NCI-H2196 (cell line): ENCODE measurements at regions not wholly inside any gene's neighbourhood (a gene's known extent, or its start where the extent isn't known, plus 50 kb on each side); places are given as distances from the start of the nearest gene placed in this dataset.

Source experiments
- DNase-seq: peaks from one replicate; lab custom pipeline; 2025; ENCODE audit not compliant: unreplicated experiment; lab: John Stamatoyannopoulos, UW

DNA sequence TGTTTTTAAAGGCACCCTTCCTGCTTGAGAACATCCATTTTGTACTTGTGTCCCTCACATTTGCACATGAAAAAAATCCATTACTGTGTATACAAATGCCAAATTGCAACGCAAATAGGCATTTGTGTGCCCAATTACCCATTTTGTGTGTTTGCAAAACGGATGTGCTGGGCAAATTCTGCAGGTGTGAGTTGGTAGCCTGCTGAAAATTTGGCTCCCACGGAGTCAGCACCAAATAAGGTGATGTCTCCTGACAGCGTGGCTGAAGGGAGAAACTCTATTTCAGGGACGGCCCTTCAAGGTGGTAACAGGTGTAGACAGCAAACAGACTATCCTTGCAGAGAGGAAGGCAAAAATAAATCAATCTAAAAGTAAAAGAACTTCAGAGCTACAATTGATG is 661.1 kb downstream of the BCL11A start:
- DNase-seq: no peak

DNA sequence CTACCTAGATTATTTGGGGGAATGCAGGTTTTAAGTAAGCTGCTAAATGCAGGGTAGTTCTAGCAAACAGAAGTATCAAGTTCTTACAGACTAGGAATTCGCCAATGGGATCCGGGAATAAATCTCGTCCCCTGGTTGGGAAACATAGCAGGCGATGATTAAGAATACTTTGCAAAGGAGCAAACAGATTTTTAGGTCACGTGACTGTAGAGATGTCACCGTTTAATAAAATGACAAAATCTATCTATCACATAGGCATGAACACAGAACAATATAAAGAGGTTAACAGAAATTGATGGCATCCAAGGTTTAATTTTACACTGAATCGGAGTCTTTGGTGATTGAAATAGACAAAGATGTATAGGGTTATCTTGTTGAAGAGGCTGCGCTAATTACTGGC is 664.1 kb downstream of the BCL11A start:
- DNase-seq: no peak

DNA sequence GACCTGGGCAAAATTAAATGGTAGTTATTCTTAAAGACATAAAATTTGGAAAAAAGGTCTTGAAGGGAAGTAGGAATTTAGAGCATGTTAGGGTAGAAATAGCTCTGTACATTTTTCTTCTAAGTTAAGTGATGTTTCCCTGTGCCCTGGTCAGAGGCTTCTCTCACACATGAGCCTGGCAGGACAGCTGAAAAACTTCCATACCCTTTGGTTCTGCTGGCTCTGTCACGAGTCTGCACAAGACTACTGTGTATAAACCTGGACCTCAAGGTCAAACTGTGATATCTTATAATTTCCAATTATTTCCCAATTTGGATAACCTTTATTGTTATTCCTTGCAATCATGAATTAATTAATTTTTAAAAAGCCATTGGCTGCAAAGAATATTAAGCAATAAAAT is 664.7 kb downstream of the BCL11A start:
- DNase-seq: no peak

DNA sequence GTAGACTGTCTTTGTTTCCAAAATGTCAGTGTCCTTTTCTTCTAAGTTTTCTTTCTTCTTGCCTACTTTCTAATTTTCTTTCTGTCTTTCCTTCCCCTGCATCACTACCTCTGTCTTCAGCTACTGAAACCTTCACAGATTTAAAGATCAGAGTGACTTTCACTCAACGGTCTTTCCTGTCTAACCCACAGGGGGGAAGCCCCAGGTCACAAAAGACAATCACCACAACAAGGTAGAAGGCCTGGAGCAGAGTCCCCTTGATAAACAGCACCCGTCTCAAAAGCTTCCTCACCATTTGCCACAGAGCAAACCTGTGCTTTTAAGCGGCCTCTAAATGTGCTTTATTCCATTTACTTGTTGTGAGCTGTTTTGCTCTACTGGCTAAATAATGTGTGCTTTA is 665.4 kb downstream of the BCL11A start:
- no peak for DNase-seq

DNA sequence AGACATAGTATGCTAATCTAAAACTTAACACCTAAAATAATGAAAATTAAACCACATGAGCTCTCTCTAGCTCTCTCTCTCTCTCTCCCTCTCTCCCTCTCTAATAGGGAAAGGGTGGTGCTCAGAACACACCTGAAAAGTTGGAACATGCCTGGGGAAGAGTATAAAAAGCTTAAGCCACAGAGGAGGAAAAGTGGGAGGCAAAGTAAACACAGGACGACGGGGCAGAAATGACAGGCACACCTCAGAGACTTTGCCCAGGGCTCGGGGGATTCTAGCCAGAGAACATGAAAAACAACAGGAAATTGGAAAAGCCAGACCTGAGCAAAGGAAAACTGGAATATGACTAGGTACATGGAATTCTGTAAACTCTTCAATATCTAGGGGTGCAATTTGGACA is 666.1 kb downstream of the BCL11A start:
- no peak for DNase-seq

DNA sequence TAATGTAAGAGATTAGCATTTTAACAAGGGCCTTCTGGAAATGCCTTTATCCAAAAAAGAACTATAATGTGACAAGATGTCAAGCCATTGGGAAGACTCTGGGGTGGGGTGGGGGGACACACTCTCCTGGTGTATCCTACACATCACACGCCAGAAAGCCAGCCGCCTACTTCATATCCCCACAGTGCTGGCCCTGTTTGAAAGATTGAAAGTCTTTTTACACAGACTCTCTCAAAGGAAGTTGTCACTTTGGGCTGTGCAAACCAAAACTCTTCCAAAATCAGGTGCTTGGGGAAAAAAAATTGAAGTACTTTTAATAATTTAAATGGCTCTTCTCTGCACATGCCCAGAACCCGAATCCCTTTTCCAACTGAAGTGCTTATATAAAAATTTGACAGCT is 666.7 kb downstream of the BCL11A start:
- no peak for DNase-seq

DNA sequence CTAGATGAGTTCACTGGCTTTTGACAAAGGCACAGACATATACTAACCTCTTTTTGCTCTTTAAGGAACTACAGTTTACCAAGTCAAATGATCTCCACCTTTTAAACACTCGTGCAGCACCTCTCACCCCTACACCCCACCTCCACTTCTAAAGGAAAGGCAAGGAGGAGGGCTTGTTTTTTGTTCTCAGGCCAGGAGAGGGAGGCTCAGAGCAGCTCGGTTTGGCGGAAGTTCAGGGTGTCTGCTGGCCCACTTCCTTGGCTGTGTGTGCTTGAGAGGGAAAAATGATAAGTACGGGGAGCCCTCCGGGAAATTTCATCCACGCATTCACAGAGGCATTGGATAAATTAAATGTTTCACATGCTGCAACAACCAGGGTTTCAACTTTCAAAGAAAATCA is 667.9 kb downstream of the BCL11A start:
- DNase-seq: no peak

DNA sequence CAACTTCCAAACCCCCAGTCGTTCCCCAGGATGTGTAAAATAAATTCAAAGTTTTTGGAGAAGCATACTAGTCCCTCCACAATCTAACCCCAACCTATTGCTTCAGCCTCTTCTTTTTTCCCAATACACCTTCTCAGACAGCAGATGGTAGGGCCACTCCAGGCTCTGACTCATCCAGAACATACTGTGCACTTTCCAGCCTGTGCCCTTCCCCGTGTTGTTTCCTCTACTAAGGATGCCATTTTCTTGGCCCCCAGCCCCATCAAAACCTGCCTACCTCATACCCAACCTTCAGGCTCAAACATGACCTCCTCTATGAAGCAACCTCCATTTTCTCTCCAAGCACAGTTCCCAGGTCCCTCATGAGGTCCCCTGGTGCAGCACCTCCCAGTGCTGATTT is 669.3 kb downstream of the BCL11A start:
- no peak for DNase-seq

DNA sequence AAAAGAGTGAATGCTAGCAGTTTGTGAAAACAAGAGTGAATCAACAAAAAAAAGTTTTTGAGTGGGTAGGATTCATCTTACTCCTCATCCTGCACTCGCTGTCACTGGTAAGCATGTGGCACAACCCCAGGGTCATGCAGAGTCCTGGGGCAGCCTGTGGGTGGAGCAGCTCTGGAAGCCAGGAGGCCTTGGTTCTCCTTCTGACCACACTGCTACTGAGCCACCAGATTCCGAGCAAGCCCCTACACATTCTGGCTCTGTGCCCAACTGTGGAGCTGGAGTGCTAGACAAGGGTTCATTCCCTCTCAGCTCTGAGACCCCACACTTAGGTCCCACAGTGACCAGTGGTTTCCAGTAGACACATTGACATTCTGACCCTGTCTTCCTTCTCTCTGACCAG is 670.6 kb downstream of the BCL11A start:
- DNase-seq: no peak

DNA sequence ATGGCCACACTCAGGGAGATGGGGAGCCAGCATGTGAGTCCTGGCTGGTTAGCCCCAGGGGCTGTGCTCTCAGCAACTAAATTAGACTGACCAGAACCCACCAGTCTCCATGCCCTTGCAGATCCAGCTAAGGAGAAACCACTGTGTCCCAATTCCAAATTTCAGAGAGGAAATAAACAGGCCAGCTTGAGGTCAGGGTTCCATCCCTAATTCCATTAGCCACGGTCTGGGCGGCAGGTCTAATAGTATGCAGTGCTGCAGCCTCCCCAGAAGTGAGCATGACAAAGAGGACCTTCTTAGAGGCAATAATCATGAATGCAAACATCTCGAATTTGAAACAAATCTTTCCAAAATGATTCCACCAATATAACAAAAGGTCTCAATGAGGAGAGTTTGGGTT is 671.2 kb downstream of the BCL11A start:
- DNase-seq: no peak

DNA sequence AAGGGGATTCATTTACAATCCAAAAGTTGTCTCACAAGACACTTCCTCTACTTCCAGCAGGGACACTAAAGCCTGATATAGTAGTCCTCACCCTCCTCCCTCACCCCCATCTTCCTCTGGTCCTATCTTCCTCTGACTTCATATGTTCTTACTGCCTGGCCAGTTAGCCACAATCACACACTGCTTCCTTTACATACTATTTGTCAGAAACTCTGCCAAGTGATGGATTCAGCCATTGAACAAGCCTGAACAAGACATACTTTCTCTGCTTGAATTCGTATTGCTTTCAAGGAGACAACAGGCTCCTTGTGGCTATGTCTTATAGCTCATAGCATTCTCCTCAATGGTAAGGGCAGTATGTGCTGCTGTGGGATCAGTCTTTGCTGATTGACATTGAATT is 672.2 kb downstream of the BCL11A start:
- no peak for DNase-seq

DNA sequence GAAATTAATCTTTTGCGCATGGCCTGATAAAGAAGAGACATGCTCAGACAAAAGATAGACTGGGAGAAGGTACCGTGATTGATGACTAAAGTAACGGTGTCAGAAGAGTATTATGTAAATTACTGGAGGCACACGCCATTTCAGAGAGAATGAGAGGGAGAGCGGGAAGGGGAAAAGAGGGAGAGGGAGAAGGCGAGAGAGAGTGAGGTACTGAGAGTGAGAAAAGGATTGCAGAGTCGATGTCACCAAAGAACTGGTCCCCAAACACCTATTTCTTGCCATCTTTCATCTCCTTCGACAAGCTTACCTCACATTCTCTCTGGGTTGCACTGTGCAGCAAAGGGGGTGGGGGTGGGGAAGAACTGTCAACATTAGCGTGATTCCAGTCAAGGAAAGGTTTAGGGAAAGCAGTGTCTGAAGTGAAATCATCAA is 673.7 kb downstream of the BCL11A start:
- DNase-seq: no peak

DNA sequence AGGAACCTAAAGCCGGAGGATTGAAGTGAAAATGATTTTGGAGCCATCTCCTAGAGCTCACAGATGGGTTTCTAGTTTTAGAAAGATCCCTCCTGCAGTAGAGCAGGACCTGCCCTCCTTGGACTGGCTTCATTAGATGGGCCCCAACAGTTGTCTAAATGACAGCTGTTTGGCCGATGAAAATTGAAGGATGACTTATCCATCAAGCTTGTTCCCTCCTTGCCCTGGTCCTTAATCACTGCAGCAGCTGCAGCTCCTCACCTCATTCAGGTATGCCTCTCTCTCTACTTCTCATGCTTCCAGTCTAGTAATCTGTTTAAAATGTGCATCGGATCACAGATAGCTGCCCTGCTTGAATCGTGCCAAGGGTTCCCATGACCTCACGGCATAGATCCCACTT is 677.6 kb downstream of the BCL11A start:
- DNase-seq: no peak

DNA sequence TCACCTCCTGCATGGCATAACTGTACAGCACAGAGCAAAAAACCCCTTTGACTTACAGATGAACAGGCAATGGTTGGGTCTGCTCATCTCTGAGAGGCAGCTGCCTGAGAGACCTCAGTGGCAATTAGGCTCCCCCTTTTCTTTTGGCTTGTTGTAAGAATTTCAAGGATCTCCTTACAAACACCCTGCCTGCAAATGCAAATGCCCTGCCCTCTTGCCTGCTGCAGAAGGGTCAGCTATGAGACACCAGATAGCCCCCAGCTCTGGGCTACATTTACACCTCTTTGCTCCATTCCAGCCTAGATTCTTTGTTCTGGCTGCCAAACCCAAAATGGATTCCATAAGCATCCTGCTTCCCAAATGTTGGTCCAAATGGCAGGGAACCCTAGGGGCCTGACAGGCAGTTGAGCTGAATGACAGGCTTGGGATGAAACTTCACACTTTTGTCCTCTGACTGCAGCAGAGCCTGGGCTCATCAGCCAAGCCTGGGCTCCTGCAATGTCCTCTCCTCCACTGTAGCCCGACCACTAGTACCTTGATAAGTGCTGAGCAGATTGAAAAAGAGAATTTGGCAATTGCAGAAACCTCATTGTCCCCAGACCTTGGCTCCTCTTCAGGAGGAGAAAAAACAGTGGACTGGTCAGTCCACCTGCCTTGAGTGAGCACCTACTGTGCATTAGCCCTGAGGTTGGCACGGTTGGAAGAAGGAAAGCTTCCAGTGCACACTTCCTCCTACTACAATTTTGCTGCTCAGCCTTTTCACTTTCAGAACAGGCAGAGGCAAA is 678.3 kb downstream of the BCL11A start:
- DNase-seq: no peak

DNA sequence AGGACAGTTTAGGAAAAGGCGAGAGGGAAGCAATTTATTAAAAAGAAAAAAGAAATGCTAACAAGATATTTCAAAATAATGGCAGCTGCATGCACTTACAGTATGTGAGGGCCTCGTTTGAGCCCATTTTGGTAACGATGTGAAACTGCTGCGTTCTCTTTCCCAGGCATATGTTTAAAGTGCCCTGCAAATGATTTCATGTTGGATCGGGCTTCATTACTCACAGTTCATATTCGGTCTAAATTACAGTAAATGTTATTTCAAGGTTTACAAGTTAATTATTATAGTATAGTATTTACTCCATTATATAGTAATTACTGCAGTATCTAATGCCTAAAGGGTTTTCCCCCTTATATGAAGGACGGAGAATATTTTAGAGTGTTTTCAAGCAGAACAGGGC is 679.1 kb downstream of the BCL11A start:
- no peak for DNase-seq

DNA sequence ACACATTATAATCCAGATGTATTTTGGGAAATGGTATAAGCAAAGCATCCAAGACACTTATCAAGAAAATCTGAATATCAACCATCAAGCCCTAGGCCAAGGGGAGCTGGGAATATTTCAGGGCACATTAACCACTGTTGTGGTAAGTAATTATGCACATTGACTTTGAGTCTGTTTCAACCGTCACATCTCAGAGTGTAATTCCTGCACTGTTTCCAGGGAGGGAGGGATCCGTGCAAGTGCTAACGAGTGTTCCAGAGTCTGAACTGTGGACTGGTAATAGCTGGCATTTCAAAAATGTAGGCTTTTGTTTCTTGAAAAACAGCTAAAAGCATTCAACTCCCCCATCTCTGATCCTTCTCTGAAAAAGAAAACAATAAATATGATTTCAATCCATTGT is 681.6 kb downstream of the BCL11A start:
- no peak for DNase-seq

DNA sequence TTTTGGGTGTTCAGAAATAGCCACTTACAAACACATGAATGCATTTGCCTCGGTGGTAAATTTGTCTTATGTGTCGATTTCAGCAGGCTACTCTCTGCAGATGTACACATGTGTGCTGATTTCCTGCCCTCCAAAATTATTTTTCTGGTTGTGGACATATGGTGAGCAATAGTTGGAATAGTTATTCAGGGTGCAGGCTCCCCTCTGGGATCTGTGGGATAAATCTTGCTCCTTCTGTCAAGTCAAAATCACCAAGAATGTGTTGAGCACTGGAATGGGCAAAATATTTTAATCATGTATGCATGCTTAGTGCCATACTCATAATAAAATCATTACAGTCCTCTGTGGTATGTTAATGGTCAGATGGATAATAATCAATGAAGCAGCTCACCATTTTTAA is 684.5 kb downstream of the BCL11A start:
- DNase-seq: no peak

DNA sequence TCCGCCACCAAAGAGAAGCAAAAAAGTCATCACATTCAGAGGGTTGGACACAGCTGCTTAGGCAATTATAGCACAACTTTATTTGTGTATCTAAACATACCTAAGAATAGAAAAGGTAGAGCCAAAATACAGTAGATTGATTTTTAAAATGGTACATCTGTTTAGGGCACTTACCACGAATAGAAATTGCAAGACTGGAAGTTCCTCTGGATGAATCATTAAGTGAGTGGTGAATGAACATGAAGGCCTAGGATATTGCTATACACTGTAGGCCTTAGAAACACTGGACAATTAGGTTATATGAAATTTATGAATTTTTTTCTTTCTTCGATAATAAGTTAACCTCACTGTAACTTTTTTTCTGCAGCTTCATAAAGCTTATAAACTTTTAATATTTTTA is 687.0 kb downstream of the BCL11A start:
- no peak for DNase-seq

DNA sequence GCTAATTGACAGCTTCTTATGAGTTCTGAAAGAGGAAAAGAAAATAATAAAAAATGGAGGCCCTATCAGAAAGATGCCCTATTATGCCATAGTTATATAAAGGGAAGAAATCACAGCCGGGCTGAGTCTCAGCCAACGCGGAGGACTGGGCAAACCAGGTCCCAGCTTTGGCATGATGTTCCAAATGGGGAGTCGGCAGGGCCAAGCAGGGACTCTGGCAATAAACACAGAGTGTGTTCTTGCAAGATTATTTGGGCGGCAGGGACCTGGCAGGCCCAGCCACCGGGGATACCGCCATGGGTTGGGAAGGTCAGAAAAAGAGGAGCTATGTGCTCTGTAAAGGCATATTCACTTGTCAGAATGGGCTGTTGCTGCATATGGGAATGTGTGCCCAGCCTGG is 694.9 kb downstream of the BCL11A start:
- no peak for DNase-seq

DNA sequence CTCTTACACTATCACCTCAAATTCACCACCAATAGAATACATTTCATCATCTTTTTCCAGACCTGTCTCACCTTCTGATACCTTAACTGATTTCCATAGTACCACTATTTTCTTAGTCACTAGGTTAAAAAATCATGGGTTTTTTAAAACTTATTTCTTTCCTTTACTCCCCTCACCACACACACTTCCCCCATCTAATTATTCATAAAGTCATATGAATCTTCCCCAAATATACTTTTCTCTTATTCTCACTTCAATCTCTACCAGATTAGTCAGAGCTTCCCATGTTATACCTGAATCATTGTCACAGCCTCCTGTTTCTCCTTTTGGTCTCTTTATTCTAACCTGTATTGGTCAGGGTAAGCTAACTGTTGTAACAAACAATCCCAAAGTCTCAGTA is 696.3 kb downstream of the BCL11A start:
- no peak for DNase-seq

DNA sequence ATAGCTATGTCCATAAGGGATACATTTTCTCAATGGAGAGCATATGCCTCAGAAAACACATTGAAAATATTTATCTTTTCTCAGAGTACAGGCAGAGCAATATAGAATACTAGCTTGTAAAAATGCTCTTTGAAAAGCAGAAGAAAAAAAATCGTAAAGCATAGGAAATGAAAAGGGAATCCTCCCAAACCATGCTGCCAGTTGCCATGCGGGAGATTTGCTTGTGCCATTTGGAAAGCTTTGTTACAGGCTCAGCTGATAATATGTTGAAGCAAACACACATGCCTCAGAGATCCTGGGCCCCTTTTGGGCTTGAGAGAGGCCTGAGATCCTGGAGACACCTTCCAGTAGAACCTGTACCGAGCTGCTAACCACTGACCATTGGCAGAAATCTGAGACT is 697.1 kb downstream of the BCL11A start:
- DNase-seq: no peak

DNA sequence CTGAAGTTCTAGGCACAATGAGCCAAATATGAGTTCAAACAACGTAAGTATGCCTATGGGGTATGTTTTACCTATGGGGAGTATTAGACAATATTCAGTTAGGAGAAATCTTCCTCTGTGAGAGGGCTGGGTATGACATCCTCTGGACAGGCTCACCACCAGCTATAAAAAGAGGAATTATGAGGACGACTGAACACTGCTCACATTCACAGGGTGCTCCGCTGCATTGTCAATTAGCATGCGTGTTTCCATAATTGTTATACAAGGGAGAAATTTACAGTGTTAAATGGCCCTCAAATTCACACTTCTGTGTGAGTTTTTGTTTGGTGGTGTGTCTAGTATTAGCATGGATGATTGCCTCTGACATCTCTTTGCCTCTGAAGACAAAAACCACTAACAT is 700.4 kb downstream of the BCL11A start:
- no peak for DNase-seq

DNA sequence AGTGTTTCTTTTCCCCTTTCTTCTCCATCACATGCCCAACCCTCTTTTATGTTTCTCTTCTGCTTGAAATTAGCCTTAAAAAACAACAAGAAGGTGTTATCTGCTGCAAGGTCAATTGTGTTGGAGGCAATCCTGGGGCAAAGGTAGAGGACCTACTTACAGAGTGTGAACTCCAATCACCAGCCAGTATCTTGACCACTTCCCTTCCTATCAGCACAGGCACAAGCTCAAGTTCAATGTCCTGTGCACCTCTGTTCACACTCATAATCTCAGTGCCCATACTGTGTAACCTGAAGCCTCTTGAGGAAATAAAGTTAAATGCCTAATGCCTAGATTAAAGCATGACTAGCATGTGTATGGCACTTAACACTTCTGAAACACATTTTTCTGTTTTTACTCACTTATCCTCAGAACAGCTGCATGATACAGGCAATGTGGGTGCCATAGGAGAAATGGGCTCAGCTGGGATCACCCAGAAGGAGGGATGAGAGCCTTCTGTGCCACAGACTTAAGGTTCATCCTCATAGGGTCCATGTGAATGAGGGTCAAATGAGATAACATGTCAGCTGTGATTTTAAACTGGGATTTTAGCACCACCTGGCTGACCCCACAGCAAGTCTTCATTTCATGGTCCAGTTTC is 701.5 kb downstream of the BCL11A start:
- no peak for DNase-seq
